ENCODE measurements at regions not wholly inside any gene's neighbourhood (a gene's known extent, or its start where the extent isn't known, plus 50 kb on each side); places are given as distances from the start of the nearest gene placed in this dataset.
"Not testable (repeated sequence)": the region's sequence is repeated elsewhere in the genome, so short reads cannot be mapped to it uniquely, and the experiment has no call there.

- H3K79me2 ChIP-seq (ENCODE audit: control insufficient read depth, low read length), result no peaks in the 10 kb centered on the region
- no peaks in the 10 kb centered on the region for H3K36me3 ChIP-seq (ENCODE audit: control insufficient read depth, low read length)
- H3K9me2 ChIP-seq (replicated peaks; ENCODE audit: control insufficient read depth, low read length), result no peaks in the 10 kb centered on the region; the same call in 1 of the 2 replicates
- no peaks in the 10 kb centered on the region for H3K27me3 ChIP-seq (ENCODE audit: control insufficient read depth, low read length)
- H3K4me3 ChIP-seq (ENCODE audit: low read length), result no peak overlapping the region
- no peaks in the 10 kb centered on the region for H3F3A ChIP-seq (ENCODE audit: control insufficient read depth, insufficient read depth)
- TF ChIP-seq CTCF (IDR thresholded peaks at IDR 0.05; ENCODE audit: low read depth, low read length, poor library complexity, severe bottlenecking) (no peak), EZH2phosphoT487 (IDR thresholded peaks at IDR 0.05; ENCODE audit: borderline replicate concordance, low read length) (no peak)
- H3K9me3 ChIP-seq (ENCODE audit: control insufficient read depth, insufficient read depth, low read length), result no peaks in the 10 kb centered on the region
- H3K27ac ChIP-seq (ENCODE audit: low read depth, low read length), result no peak overlapping the region
- H3K4me2 ChIP-seq (ENCODE audit: low read length), result no peak overlapping the region
- peaks cover 5% of the 10 kb centered on the region for H3K4me1 ChIP-seq (ENCODE audit: control insufficient read depth, low read length)
- no peaks in the 10 kb centered on the region for H4K20me1 ChIP-seq (ENCODE audit: control insufficient read depth, insufficient read depth, low read depth, low read length)
These were observed 84.3 kb upstream of the TAF11L2 start for GRCh38 chr5:17413691-17414090.

GRCh38 chr5:17415321-17415758, 82.7 kb upstream of the TAF11L2 start:
- no peaks in the 10 kb centered on the region for H3F3A ChIP-seq (ENCODE audit: control insufficient read depth, insufficient read depth)
- no peak for TF ChIP-seq CTCF (IDR thresholded peaks at IDR 0.05; ENCODE audit: low read depth, low read length, poor library complexity, severe bottlenecking)
- TF ChIP-seq EZH2phosphoT487 (IDR thresholded peaks at IDR 0.05; ENCODE audit: borderline replicate concordance, low read length), result no peak
- no peaks in the 10 kb centered on the region for H3K9me3 ChIP-seq (ENCODE audit: control insufficient read depth, insufficient read depth, low read length)
- H4K20me1 ChIP-seq (ENCODE audit: control insufficient read depth, insufficient read depth, low read depth, low read length), result no peaks in the 10 kb centered on the region
- H3K27me3 ChIP-seq (ENCODE audit: control insufficient read depth, low read length), result no peaks in the 10 kb centered on the region
- no peaks in the 10 kb centered on the region for H3K79me2 ChIP-seq (ENCODE audit: control insufficient read depth, low read length)
- H3K36me3 ChIP-seq (ENCODE audit: control insufficient read depth, low read length), result no peaks in the 10 kb centered on the region
- H3K4me3 ChIP-seq (ENCODE audit: low read length), result no peak overlapping the region
- no peak overlapping the region for H3K27ac ChIP-seq (ENCODE audit: low read depth, low read length)
- H3K4me2 ChIP-seq (ENCODE audit: low read length), result no peak overlapping the region
- no peaks in the 10 kb centered on the region for H3K9me2 ChIP-seq (replicated peaks; ENCODE audit: control insufficient read depth, low read length)
- H3K4me1 ChIP-seq (ENCODE audit: control insufficient read depth, low read length), result peaks cover 5% of the 10 kb centered on the region

- not testable (repeated sequence) for H3K9me3 ChIP-seq (ENCODE audit: control insufficient read depth, insufficient read depth, low read length); H3K79me2 ChIP-seq (ENCODE audit: control insufficient read depth, low read length); H4K20me1 ChIP-seq (ENCODE audit: control insufficient read depth, insufficient read depth, low read depth, low read length); H3K4me1 ChIP-seq (ENCODE audit: control insufficient read depth, low read length); H3K27ac ChIP-seq (ENCODE audit: low read depth, low read length); H3K36me3 ChIP-seq (ENCODE audit: control insufficient read depth, low read length); H3K27me3 ChIP-seq (ENCODE audit: control insufficient read depth, low read length); H3K4me3 ChIP-seq (ENCODE audit: low read length); H3K4me2 ChIP-seq (ENCODE audit: low read length); H3F3A ChIP-seq (ENCODE audit: control insufficient read depth, insufficient read depth); H3K9me2 ChIP-seq (replicated peaks; ENCODE audit: control insufficient read depth, low read length)
These were observed 81.7 kb upstream of the TAF11L2 start for GRCh38 chr5:17416374-17416773.

- Histone ChIP-seq H3K36me3 (ENCODE audit: control insufficient read depth, low read length) (no peaks in the 10 kb centered on the region), H3K79me2 (ENCODE audit: control insufficient read depth, low read length) (no peaks in the 10 kb centered on the region), H4K20me1 (ENCODE audit: control insufficient read depth, insufficient read depth, low read depth, low read length) (no peaks in the 10 kb centered on the region), H3K27me3 (ENCODE audit: control insufficient read depth, low read length) (no peaks in the 10 kb centered on the region), H3K9me3 (ENCODE audit: control insufficient read depth, insufficient read depth, low read length) (no peaks in the 10 kb centered on the region), H3K27ac (ENCODE audit: low read depth, low read length) (no peak overlapping the region), H3K4me2 (ENCODE audit: low read length) (no peak overlapping the region), H3K4me1 (ENCODE audit: control insufficient read depth, low read length) (no peaks in the 10 kb centered on the region), H3K4me3 (ENCODE audit: low read length) (no peak overlapping the region), H3K9me2 (replicated peaks; ENCODE audit: control insufficient read depth, low read length) (no peaks in the 10 kb centered on the region), H3F3A (ENCODE audit: control insufficient read depth, insufficient read depth) (no peaks in the 10 kb centered on the region)
- no peak for TF ChIP-seq EZH2phosphoT487 (IDR thresholded peaks at IDR 0.05; ENCODE audit: borderline replicate concordance, low read length)
- no peak for TF ChIP-seq CTCF (IDR thresholded peaks at IDR 0.05; ENCODE audit: low read depth, low read length, poor library complexity, severe bottlenecking)
These were observed 73.4 kb upstream of the TAF11L2 start for GRCh38 chr5:17424674-17425073.

Data from DOHH2 (cell line).